ENCODE measurements at regions not wholly inside any gene's neighbourhood (a gene's known extent, or its start where the extent isn't known, plus 50 kb on each side); places are given as distances from the start of the nearest gene placed in this dataset.

DNA sequence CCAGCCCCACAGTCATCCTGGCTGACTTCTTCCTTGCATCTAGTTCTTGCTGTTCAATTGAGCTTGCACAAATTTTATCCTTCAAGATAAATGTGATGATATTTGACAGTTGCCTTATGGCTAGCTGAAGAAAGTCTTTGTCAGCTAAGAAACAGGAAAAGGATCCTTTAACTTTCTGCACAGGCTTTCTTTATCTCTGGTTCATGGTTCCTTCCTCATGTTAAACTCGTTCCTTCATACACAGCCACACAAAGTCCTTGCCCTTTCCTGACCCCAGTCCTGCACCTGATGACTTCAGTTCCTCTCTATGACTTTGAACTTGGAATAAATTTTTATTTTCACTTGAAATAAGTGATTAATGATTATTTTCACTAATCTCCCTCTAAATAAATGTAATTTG, 132.5 kb upstream of the PRSS3 start:
- no TSS peak for BruUV-seq (replicated peaks)
- H3K56ac ChIP-seq (ENCODE audit: extremely low read depth, insufficient read depth, low read length), result no peak overlapping the region
- TF ChIP-seq ELK1 (IDR thresholded peaks at IDR 0.05; ENCODE audit: borderline replicate concordance, low read depth, low read length) (no peak), MAZ (IDR thresholded peaks at IDR 0.05; ENCODE audit: borderline replicate concordance, low read depth, low read length) (no peak)
- H2BK120ac ChIP-seq (ENCODE audit: low read depth, low read length), result no peak overlapping the region
- no peak overlapping the region for H2BK5ac ChIP-seq (ENCODE audit: low read depth, low read length, poor library complexity, severe bottlenecking)
- no peak overlapping the region for H3K4me2 ChIP-seq (ENCODE audit: low read depth, low read length)
- no peak overlapping the region for H3K4me3 ChIP-seq (ENCODE audit: insufficient read depth, low read depth, low read length)
- no peaks in the 10 kb centered on the region for H3K9me3 ChIP-seq (ENCODE audit: control insufficient read depth, insufficient read depth, low read length)
- no peaks in the 10 kb centered on the region for H3K4me1 ChIP-seq (ENCODE audit: control insufficient read depth, insufficient read depth, low read length)
- H3K27me3 ChIP-seq (ENCODE audit: control insufficient read depth, insufficient read depth, low read length), result peaks cover 13% of the 10 kb centered on the region
- intact Hi-C loops (cut with micrococcal nuclease), result no loop called here
- no peak overlapping the region for H2AK5ac ChIP-seq (ENCODE audit: low read depth, low read length)
- no peak for ATAC-seq (ENCODE audit: low read depth)
- H3K9ac ChIP-seq (ENCODE audit: low read depth, low read length), result no peak overlapping the region
- H4K20me1 ChIP-seq (ENCODE audit: insufficient read depth, low read length), result no peaks in the 10 kb centered on the region
- no peak overlapping the region for H2AK9ac ChIP-seq (replicated peaks; ENCODE audit: low read depth, low read length, poor library complexity)
- no peak overlapping the region for H2AFZ ChIP-seq (replicated peaks; ENCODE audit: low read length, poor library complexity)
- no peak overlapping the region for H3K27ac ChIP-seq (ENCODE audit: insufficient read depth, low read length)
- no peak overlapping the region for H3K18ac ChIP-seq (ENCODE audit: low read depth, low read length)
- H3K4ac ChIP-seq (ENCODE audit: low read depth, low read length), result no peak overlapping the region
- CTCF ChIA-PET, result interaction anchor here (0.6 kb wide), 1 partner anchor 359 kb away, joined by 3 read pairs; no protein-coding TSS in a partner anchor
- no peak overlapping the region for H3K23ac ChIP-seq (ENCODE audit: low read depth, low read length)
- no CpG with 5 or more reads among the region's 1 CpG for WGBS, 2 experiments (ENCODE audit: extremely low coverage in 2 of 2, insufficient read length in 1 of 2)
- dilution Hi-C loops (cut with HindIII; ENCODE audit: low sequenced_read_pairs, unreplicated experiment), result no loop called here
- H3K9me1 ChIP-seq (ENCODE audit: insufficient read depth, low read length), result no peaks in the 10 kb centered on the region
- DNase-seq, result no peak
- no peak overlapping the region for H2BK15ac ChIP-seq (ENCODE audit: low read depth, low read length)
- H3K36me3 ChIP-seq (ENCODE audit: control insufficient read depth, insufficient read depth, low read length), result no peaks in the 10 kb centered on the region
- POLR2A ChIA-PET (ENCODE audit: unreplicated experiment), result no interaction called here
- H3K14ac ChIP-seq (replicated peaks; ENCODE audit: low read depth, low read length), result no peak overlapping the region
- in situ Hi-C loops (cut with MboI; ENCODE audit: low sequenced_read_pairs), result no loop called here
- H4K91ac ChIP-seq (ENCODE audit: insufficient read depth, low read depth, low read length), result no peak overlapping the region
- no peak overlapping the region for H4K8ac ChIP-seq (ENCODE audit: low read depth in 2 of 2, low read length in 2 of 2)
- H4K5ac ChIP-seq (ENCODE audit: low read depth, low read length), result no peak overlapping the region
- H2BK20ac ChIP-seq (ENCODE audit: low read depth, low read length), result no peak overlapping the region
- H3K79me1 ChIP-seq (ENCODE audit: low read depth in 1 of 2, low read length in 2 of 2), result no peaks in the 10 kb centered on the region

All from IMR-90 (cell line).